ENCODE measurements at regions not wholly inside any gene's neighbourhood (a gene's known extent, or its start where the extent isn't known, plus 50 kb on each side); places are given as distances from the start of the nearest gene placed in this dataset.

DNA sequence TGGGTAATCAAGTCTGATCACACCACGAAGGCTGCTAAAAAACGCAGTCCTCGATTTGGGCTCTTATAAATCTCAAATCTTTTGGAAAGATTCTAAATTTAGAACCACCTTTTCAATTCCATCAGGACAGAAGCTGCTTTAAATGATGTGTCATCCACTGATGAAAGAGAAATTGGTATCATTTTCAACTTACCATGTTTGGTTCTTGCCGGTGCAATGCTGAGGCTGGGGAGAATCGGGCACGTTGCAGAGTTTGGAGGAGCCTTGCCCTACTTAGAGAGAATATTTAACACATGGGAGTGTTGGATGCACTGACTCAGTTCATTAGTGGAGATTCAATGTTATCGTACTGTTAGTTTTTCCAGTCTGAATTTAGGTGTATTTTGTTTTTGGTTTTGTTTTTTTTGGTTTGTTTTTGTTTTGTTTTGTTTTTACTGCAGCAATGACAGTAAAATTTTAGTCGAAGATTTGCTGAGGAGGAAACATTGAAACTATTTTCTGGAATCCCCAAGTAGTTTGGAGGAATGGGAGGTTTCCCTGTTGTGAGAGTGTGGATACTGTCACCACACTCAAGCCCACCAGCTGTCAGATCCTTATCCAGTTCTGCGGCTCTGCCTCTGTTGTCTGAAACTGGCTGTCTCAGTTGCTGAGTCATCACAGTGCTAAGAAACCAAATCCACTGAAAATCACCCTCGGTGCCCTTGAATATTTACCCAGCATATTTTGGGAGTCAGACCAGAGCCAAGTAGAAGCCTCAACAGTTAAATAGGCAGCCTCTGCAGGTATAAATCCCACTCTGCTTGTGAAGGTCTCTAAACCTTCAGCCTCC lies 497.0 kb downstream of the BTBD3 start:
- no peaks in the 10 kb centered on the region for H3K79me2 ChIP-seq (ENCODE audit: control insufficient read depth, insufficient read depth, low read length)
- ChIA-PET POLR2A (no interaction called here), CTCF (ENCODE audit: low intra/inter-chr PET ratio) (no interaction called here)
- H3K4me2 ChIP-seq (ENCODE audit: insufficient read depth, low read length): no peak overlapping the region
- no peak overlapping the region for H3K9ac ChIP-seq (ENCODE audit: insufficient read depth in 1 of 2, low read depth in 2 of 2, low read length in 2 of 2)
- no peak overlapping the region for H2AFZ ChIP-seq (ENCODE audit: low read depth, low read length)
- in situ Hi-C loops (cut with MboI) (no loop called here), intact Hi-C loops (cut with micrococcal nuclease) (no loop called here)
- WGBS (ENCODE audit: insufficient coverage, low coverage, missing lambda C conversion rate): 1% methylated on average over 9 of the region's 10 CpGs
- no peaks in the 10 kb centered on the region for H3K27me3 ChIP-seq (ENCODE audit: control insufficient read depth in 2 of 2, insufficient read depth in 2 of 2, low read length in 2 of 2)
- no peaks in the 10 kb centered on the region for H3K36me3 ChIP-seq (ENCODE audit: control insufficient read depth, insufficient read depth, low read length)
- no peaks in the 10 kb centered on the region for H3K9me3 ChIP-seq (replicated peaks; ENCODE audit: control insufficient read depth, insufficient read depth, low read depth, low read length)
- H4K20me1 ChIP-seq (replicated peaks; ENCODE audit: control insufficient read depth, insufficient read depth, low read length): no peaks in the 10 kb centered on the region
- no TSS peak for BruUV-seq (replicated peaks)
- no peak overlapping the region for H3K4me3 ChIP-seq
- TF ChIP-seq, protein P1, sequence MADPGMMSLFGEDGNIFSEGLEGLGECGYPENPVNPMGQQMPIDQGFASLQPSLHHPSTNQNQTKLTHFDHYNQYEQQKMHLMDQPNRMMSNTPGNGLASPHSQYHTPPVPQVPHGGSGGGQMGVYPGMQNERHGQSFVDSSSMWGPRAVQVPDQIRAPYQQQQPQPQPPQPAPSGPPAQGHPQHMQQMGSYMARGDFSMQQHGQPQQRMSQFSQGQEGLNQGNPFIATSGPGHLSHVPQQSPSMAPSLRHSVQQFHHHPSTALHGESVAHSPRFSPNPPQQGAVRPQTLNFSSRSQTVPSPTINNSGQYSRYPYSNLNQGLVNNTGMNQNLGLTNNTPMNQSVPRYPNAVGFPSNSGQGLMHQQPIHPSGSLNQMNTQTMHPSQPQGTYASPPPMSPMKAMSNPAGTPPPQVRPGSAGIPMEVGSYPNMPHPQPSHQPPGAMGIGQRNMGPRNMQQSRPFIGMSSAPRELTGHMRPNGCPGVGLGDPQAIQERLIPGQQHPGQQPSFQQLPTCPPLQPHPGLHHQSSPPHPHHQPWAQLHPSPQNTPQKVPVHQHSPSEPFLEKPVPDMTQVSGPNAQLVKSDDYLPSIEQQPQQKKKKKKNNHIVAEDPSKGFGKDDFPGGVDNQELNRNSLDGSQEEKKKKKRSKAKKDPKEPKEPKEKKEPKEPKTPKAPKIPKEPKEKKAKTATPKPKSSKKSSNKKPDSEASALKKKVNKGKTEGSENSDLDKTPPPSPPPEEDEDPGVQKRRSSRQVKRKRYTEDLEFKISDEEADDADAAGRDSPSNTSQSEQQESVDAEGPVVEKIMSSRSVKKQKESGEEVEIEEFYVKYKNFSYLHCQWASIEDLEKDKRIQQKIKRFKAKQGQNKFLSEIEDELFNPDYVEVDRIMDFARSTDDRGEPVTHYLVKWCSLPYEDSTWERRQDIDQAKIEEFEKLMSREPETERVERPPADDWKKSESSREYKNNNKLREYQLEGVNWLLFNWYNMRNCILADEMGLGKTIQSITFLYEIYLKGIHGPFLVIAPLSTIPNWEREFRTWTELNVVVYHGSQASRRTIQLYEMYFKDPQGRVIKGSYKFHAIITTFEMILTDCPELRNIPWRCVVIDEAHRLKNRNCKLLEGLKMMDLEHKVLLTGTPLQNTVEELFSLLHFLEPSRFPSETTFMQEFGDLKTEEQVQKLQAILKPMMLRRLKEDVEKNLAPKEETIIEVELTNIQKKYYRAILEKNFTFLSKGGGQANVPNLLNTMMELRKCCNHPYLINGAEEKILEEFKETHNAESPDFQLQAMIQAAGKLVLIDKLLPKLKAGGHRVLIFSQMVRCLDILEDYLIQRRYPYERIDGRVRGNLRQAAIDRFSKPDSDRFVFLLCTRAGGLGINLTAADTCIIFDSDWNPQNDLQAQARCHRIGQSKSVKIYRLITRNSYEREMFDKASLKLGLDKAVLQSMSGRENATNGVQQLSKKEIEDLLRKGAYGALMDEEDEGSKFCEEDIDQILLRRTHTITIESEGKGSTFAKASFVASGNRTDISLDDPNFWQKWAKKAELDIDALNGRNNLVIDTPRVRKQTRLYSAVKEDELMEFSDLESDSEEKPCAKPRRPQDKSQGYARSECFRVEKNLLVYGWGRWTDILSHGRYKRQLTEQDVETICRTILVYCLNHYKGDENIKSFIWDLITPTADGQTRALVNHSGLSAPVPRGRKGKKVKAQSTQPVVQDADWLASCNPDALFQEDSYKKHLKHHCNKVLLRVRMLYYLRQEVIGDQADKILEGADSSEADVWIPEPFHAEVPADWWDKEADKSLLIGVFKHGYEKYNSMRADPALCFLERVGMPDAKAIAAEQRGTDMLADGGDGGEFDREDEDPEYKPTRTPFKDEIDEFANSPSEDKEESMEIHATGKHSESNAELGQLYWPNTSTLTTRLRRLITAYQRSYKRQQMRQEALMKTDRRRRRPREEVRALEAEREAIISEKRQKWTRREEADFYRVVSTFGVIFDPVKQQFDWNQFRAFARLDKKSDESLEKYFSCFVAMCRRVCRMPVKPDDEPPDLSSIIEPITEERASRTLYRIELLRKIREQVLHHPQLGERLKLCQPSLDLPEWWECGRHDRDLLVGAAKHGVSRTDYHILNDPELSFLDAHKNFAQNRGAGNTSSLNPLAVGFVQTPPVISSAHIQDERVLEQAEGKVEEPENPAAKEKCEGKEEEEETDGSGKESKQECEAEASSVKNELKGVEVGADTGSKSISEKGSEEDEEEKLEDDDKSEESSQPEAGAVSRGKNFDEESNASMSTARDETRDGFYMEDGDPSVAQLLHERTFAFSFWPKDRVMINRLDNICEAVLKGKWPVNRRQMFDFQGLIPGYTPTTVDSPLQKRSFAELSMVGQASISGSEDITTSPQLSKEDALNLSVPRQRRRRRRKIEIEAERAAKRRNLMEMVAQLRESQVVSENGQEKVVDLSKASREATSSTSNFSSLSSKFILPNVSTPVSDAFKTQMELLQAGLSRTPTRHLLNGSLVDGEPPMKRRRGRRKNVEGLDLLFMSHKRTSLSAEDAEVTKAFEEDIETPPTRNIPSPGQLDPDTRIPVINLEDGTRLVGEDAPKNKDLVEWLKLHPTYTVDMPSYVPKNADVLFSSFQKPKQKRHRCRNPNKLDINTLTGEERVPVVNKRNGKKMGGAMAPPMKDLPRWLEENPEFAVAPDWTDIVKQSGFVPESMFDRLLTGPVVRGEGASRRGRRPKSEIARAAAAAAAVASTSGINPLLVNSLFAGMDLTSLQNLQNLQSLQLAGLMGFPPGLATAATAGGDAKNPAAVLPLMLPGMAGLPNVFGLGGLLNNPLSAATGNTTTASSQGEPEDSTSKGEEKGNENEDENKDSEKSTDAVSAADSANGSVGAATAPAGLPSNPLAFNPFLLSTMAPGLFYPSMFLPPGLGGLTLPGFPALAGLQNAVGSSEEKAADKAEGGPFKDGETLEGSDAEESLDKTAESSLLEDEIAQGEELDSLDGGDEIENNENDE (IDR thresholded peaks at IDR 0.05; ENCODE audit: low read depth, low read length): no peak
- TF ChIP-seq ZNF174 (CRISPR knock-in tag; IDR thresholded peaks at IDR 0.05): no peak
- ATAC-seq: no peak
- H3K4me1 ChIP-seq (replicated peaks in 1 of 2; ENCODE audit: control insufficient read depth in 2 of 2, insufficient read depth in 2 of 2, low read length in 2 of 2): no peaks in the 10 kb centered on the region
- FAIRE-seq: no peak
- H3K27ac ChIP-seq (ENCODE audit: extremely low read depth, low read depth, low read length): no peak overlapping the region
- no peaks in the 10 kb centered on the region for H3K9me1 ChIP-seq (ENCODE audit: control insufficient read depth, insufficient read depth, low read length)
- no peak for DNase-seq (ENCODE audit: extremely low read depth in 1 of 4, low spot score in 3 of 4)
